Muscle of leg (tissue), 3 donors: ENCODE measurements at regions not wholly inside any gene's neighbourhood (a gene's known extent, or its start where the extent isn't known, plus 50 kb on each side); places are given as distances from the start of the nearest gene placed in this dataset.

Experiments used
- DNase-seq: peaks from one replicate; pipeline ENCODE4 v3.0.0; 2013
- H3K27ac ChIP-seq: one replicate; pipeline ENCODE4 v1.5.1; 2013; ENCODE audit warnings: mild to moderate bottlenecking, low read length, control low read depth
- H3K27me3 ChIP-seq: one replicate; pipeline ENCODE4 v1.6.1; 2013; ENCODE audit warnings: low read length; ENCODE audit not compliant: control insufficient read depth, insufficient read depth
- H3K36me3 ChIP-seq: one replicate; pipeline ENCODE4 v1.6.1; 2013; ENCODE audit warnings: low read length; ENCODE audit not compliant: control insufficient read depth, insufficient read depth
- H3K4me1 ChIP-seq: one replicate; pipeline ENCODE4 v1.6.1; 2013; ENCODE audit warnings: low read length; ENCODE audit not compliant: control insufficient read depth, insufficient read depth
- H3K4me3 ChIP-seq: one replicate; pipeline ENCODE4 v1.5.1; 2013; ENCODE audit warnings: low read length, control low read depth
- H3K9me3 ChIP-seq: replicated peaks from 2 replicates; pipeline ENCODE4 v1.6.1; 2013; ENCODE audit warnings: low read depth, low read length; ENCODE audit not compliant: control insufficient read depth
- WGBS: methylation state at CpG from one replicate; pipeline ENCODE4 v1.1.5; 2013; ENCODE audit warnings: missing lambda C conversion rate; ENCODE audit not compliant: insufficient coverage; 5-methylcytosine and 5-hydroxymethylcytosine counted together

GRCh38 chr19:13585512-13585911, 79.2 kb upstream of the CACNA1A start:
- Histone ChIP-seq H3K36me3 (no peaks in the 10 kb centered on the region), H3K4me1 (peaks cover 2% of the 10 kb centered on the region), H3K4me3 (no peak overlapping the region), H3K9me3 (no peaks in the 10 kb centered on the region), H3K27ac (no peak overlapping the region), H3K27me3 (peaks cover 2% of the 10 kb centered on the region)
- no peak for DNase-seq
- no CpG with 5 or more reads among the region's 3 CpGs for WGBS

GRCh38 chr19:13583753-13584152, 77.5 kb upstream of the CACNA1A start:
- H3K9me3 ChIP-seq, result no peaks in the 10 kb centered on the region
- no peaks in the 10 kb centered on the region for H3K27me3 ChIP-seq
- no peak overlapping the region for H3K27ac ChIP-seq
- WGBS, result 100% methylated on average over 1 of the region's 1 CpG
- no peaks in the 10 kb centered on the region for H3K4me1 ChIP-seq
- H3K4me3 ChIP-seq, result no peak overlapping the region
- H3K36me3 ChIP-seq, result no peaks in the 10 kb centered on the region
- no peak for DNase-seq

- Histone ChIP-seq H3K4me1 (no peaks in the 10 kb centered on the region), H3K27ac (no peak overlapping the region), H3K36me3 (no peaks in the 10 kb centered on the region), H3K9me3 (no peaks in the 10 kb centered on the region), H3K4me3 (no peak overlapping the region), H3K27me3 (no peaks in the 10 kb centered on the region)
- no peak for DNase-seq
- no CpG with 5 or more reads among the region's 3 CpGs for WGBS
Observed at GRCh38 chr19:13583114-13583513, 76.8 kb upstream of the CACNA1A start.

GRCh38 chr19:13581576-13581975, 75.3 kb upstream of the CACNA1A start:
- 85% methylated on average over 8 of the region's 9 CpGs for WGBS
- H3K4me1 ChIP-seq, result no peaks in the 10 kb centered on the region
- peaks cover 3% of the 10 kb centered on the region for H3K9me3 ChIP-seq
- H3K27ac ChIP-seq, result no peak overlapping the region
- no peaks in the 10 kb centered on the region for H3K36me3 ChIP-seq
- no peak for DNase-seq
- no peaks in the 10 kb centered on the region for H3K27me3 ChIP-seq
- no peak overlapping the region for H3K4me3 ChIP-seq

- no peak for DNase-seq
- WGBS, result no CpG with 5 or more reads among the region's 7 CpGs
- no peaks in the 10 kb centered on the region for H3K36me3 ChIP-seq
- no peak overlapping the region for H3K27ac ChIP-seq
- H3K4me1 ChIP-seq, result no peaks in the 10 kb centered on the region
- no peaks in the 10 kb centered on the region for H3K27me3 ChIP-seq
- peaks cover 5% of the 10 kb centered on the region for H3K9me3 ChIP-seq
- H3K4me3 ChIP-seq, result no peak overlapping the region
Observed at GRCh38 chr19:13579388-13580060, 73.2 kb upstream of the CACNA1A start.

- no peak overlapping the region for H3K4me3 ChIP-seq
- no peak overlapping the region for H3K27ac ChIP-seq
- H3K27me3 ChIP-seq, result no peaks in the 10 kb centered on the region
- DNase-seq, result no peak
- no peaks in the 10 kb centered on the region for H3K4me1 ChIP-seq
- H3K36me3 ChIP-seq, result no peaks in the 10 kb centered on the region
- WGBS, result 71% methylated on average over 2 of the region's 2 CpGs
- H3K9me3 ChIP-seq, result peaks cover 5% of the 10 kb centered on the region
Observed at GRCh38 chr19:13576726-13577125, 70.4 kb upstream of the CACNA1A start.

GRCh38 chr19:13574933-13575332, 68.7 kb upstream of the CACNA1A start:
- Histone ChIP-seq H3K9me3 (peaks cover 5% of the 10 kb centered on the region), H3K27ac (no peak overlapping the region), H3K27me3 (no peaks in the 10 kb centered on the region), H3K4me1 (no peaks in the 10 kb centered on the region), H3K36me3 (no peaks in the 10 kb centered on the region), H3K4me3 (no peak overlapping the region)
- DNase-seq, result no peak
- WGBS, result 44% methylated on average over 8 of the region's 11 CpGs

- Histone ChIP-seq H3K4me1 (no peaks in the 10 kb centered on the region), H3K4me3 (no peak overlapping the region), H3K9me3 (peaks cover 5% of the 10 kb centered on the region), H3K27me3 (no peaks in the 10 kb centered on the region), H3K36me3 (no peaks in the 10 kb centered on the region), H3K27ac (no peak overlapping the region)
- WGBS, result 26% methylated on average over 13 of the region's 13 CpGs
- DNase-seq, result no peak
Observed at GRCh38 chr19:13573056-13573667, 66.9 kb upstream of the CACNA1A start.

GRCh38 chr19:13561461-13561860, 55.2 kb upstream of the CACNA1A start:
- no peak for DNase-seq
- Histone ChIP-seq H3K36me3 (no peaks in the 10 kb centered on the region), H3K9me3 (no peaks in the 10 kb centered on the region), H3K4me3 (no peak overlapping the region), H3K27me3 (peaks cover 7% of the 10 kb centered on the region), H3K4me1 (no peaks in the 10 kb centered on the region), H3K27ac (no peak overlapping the region)
- WGBS, result 63% methylated on average over 3 of the region's 4 CpGs

GRCh38 chr19:13557756-13558398, 51.6 kb upstream of the CACNA1A start:
- H3K4me1 ChIP-seq, result no peaks in the 10 kb centered on the region

More at GRCh38 chr19:13557756-13558398, 51.6 kb upstream of the CACNA1A start:
- H3K27me3 ChIP-seq, result peaks cover 6% of the 10 kb centered on the region
- H3K27ac ChIP-seq, result no peak overlapping the region
- 48% methylated on average over 3 of the region's 7 CpGs for WGBS
- no peaks in the 10 kb centered on the region for H3K9me3 ChIP-seq
- no peak overlapping the region for H3K4me3 ChIP-seq
- DNase-seq, result no peak
- no peaks in the 10 kb centered on the region for H3K36me3 ChIP-seq
